GM12878 (cell line): ENCODE measurements at regions not wholly inside any gene's neighbourhood (a gene's known extent, or its start where the extent isn't known, plus 50 kb on each side); places are given as distances from the start of the nearest gene placed in this dataset.

Experiments used
- ATAC-seq: fragments of 200-7000 bp; cut with Tn5 transposase; 3 replicates; pipeline ENCODE4 v1.9.1; 2020; ENCODE audit warnings: mild to moderate bottlenecking, moderate library complexity
- BruUV-seq: library from RNA; stranded (reverse); fragments of 400-500 nt; replicated peaks from 2 replicates; lab custom pipeline; 2021; lab: Mats Ljungman, UMichigan
- CTCF ChIA-PET: fragments of 300-600 bp; sonication (Branson Sonifier 250); formaldehyde crosslinking; extraction: SDS; loops from one replicate; lab custom pipeline; 2021; ENCODE audit warnings: inconsistent platforms; lab: Yijun Ruan, JAX
- POLR2A ChIA-PET: fragments of 350-600 bp; formaldehyde crosslinking; extraction: SDS; loops from one replicate; lab custom pipeline; 2021; ENCODE audit warnings: inconsistent platforms; lab: Charles Lee
- RAD21 ChIA-PET: fragments of 300-600 bp; sonication (Branson Sonifier 250); formaldehyde crosslinking; loops from one replicate; lab custom pipeline; 2023; ENCODE audit warnings: antibody characterized with exemption; ENCODE audit not compliant: unreplicated experiment; lab: Charles Lee
- SMC1A ChIA-PET: fragments of 300-600 bp; sonication (Branson Sonifier 250); formaldehyde crosslinking; loops from one replicate; lab custom pipeline; 2023; ENCODE audit not compliant: unreplicated experiment, uncharacterized antibody; lab: Charles Lee
- DNase-seq: peaks from one replicate; pipeline ENCODE4 v3.0.0-alpha.2; 2011; ENCODE audit warnings: low read depth, low spot score
- FAIRE-seq: peaks from 3 replicates; lab custom pipeline; 2011; peaks lifted over from hg19 to GRCh38; lab: Jason Lieb, UNC
- H2AFZ ChIP-seq: 2 replicates; pipeline ENCODE4 v1.6.0; 2011; ENCODE audit warnings: low read depth, low read length, control low read depth; ENCODE audit not compliant: control insufficient read depth
- H3K27ac ChIP-seq: 2 replicates; pipeline ENCODE4 v1.5.1; 2011; ENCODE audit warnings: control low read depth; ENCODE audit not compliant: control insufficient read depth, insufficient read depth
- H3K27me3 ChIP-seq, 2 experiments: replicated peaks in 1 of 2; 2 replicates each; pipeline versions ENCODE4 v1.6.0 to v1.6.1; 2011; ENCODE audit warnings: low read length in 1 of 2; ENCODE audit not compliant: control insufficient read depth in 2 of 2, insufficient read depth in 2 of 2
- H3K36me3 ChIP-seq, 2 experiments: 2 replicates each; pipeline ENCODE4 v1.5.1; 2011; ENCODE audit warnings: low read length in 1 of 2; ENCODE audit not compliant: control insufficient read depth in 2 of 2, insufficient read depth in 2 of 2
- H3K4me1 ChIP-seq: 2 replicates; pipeline ENCODE4 v1.6.1; 2011; ENCODE audit warnings: mild to moderate bottlenecking, low read length, moderate library complexity, mixed read lengths; ENCODE audit not compliant: control insufficient read depth, insufficient read depth
- H3K4me2 ChIP-seq: 2 replicates; pipeline ENCODE4 v1.6.0; 2011; ENCODE audit warnings: control low read depth; ENCODE audit not compliant: control insufficient read depth, insufficient read depth
- H3K4me3 ChIP-seq: fragments of 200-600 bp; sonication (generic); 2 replicates; pipeline ENCODE4 v1.5.1; 2016
- H3K79me2 ChIP-seq: 2 replicates; pipeline ENCODE4 v1.6.0; 2011; ENCODE audit warnings: low read length; ENCODE audit not compliant: control insufficient read depth, insufficient read depth
- H3K9ac ChIP-seq: 2 replicates; pipeline ENCODE4 v1.8.0; 2011; ENCODE audit warnings: low read length, control low read depth, mixed read lengths; ENCODE audit not compliant: control insufficient read depth, insufficient read depth
- H3K9me3 ChIP-seq: replicated peaks from 3 replicates; pipeline ENCODE4 v1.5.1; 2011; ENCODE audit warnings: mild to moderate bottlenecking, low read length; ENCODE audit not compliant: control insufficient read depth, insufficient read depth
- H4K20me1 ChIP-seq: 2 replicates; pipeline ENCODE4 v1.6.0; 2011; ENCODE audit not compliant: control insufficient read depth, insufficient read depth
- CREB1 ChIP-seq: IDR thresholded peaks from 2 replicates; pipeline ENCODE4 v1.6.1; 2012; ENCODE audit warnings: low read depth, mild to moderate bottlenecking, inconsistent platforms
- IKZF2 ChIP-seq, 2 experiments: fragments of 450-650 bp; IDR thresholded peaks; 2 replicates each; pipeline ENCODE4 v1.6.1; 2017; ENCODE audit warnings: mild to moderate bottlenecking in 2 of 2, moderate library complexity in 2 of 2
- IRF4 ChIP-seq: IDR thresholded peaks from 2 replicates; pipeline ENCODE4 v1.6.1; 2011; ENCODE audit warnings: low read depth, low read length
- KAT2A ChIP-seq: conservative IDR thresholded peaks from 2 replicates; pipeline ENCODE4 v1.6.1; 2011; ENCODE audit warnings: low read depth, low read length; ENCODE audit not compliant: control insufficient read depth
- NFXL1 ChIP-seq: fragments of 450-650 bp; IDR thresholded peaks from 2 replicates; pipeline ENCODE4 v1.6.1; 2017; ENCODE audit warnings: antibody characterized with exemption, mild to moderate bottlenecking, borderline replicate concordance
- NRF1 ChIP-seq: conservative IDR thresholded peaks from 2 replicates; pipeline ENCODE4 v1.6.1; 2011; ENCODE audit warnings: mild to moderate bottlenecking, low read depth, low read length, improper control_type of control experiment
- ZNF24 ChIP-seq: fragments of 450-650 bp; IDR thresholded peaks from 2 replicates; pipeline ENCODE4 v1.6.1; 2017; ENCODE audit warnings: antibody characterized with exemption, mild to moderate bottlenecking
- ZSCAN29 ChIP-seq: fragments of 450-650 bp; IDR thresholded peaks from 2 replicates; pipeline ENCODE4 v1.6.1; 2017; ENCODE audit warnings: mild to moderate bottlenecking, moderate library complexity
- WGBS: methylation state at CpG from one replicate; pipeline ENCODE4 v1.1.6; 2016; ENCODE audit warnings: low lambda C conversion rate; ENCODE audit not compliant: insufficient replicate concordance, insufficient coverage; ENCODE audit errors: missing lambda C conversion rate; 5-methylcytosine and 5-hydroxymethylcytosine counted together
- in situ Hi-C: fragments of 300-500 bp; cut with MboI; formaldehyde crosslinking; loops from 9 replicates; pipeline ENCODE4 v1.14.3; 2018; ENCODE audit warnings: mixed read lengths
- intact Hi-C: fragments of 100-400 bp; cut with micrococcal nuclease; formaldehyde crosslinking; loops from one replicate; pipeline ENCODE4 v1.14.2; 2022; ENCODE audit not compliant: unreplicated experiment
- TF ChIP-seq, protein P1 (sequence below): fragments of 450-650 bp; IDR thresholded peaks from 2 replicates; pipeline ENCODE4 v1.6.1; 2017; ENCODE audit warnings: mild to moderate bottlenecking, moderate library complexity
- TF ChIP-seq, protein P2 (sequence below): fragments of 150-350 bp; IDR thresholded peaks from 2 replicates; pipeline ENCODE4 v1.6.1; 2016; ENCODE audit warnings: low read depth, low read length
- TF ChIP-seq, protein P3 (sequence below): fragments of 450-650 bp; IDR thresholded peaks from 2 replicates; pipeline ENCODE4 v1.6.1; 2014; ENCODE audit warnings: mild to moderate bottlenecking

DNA sequence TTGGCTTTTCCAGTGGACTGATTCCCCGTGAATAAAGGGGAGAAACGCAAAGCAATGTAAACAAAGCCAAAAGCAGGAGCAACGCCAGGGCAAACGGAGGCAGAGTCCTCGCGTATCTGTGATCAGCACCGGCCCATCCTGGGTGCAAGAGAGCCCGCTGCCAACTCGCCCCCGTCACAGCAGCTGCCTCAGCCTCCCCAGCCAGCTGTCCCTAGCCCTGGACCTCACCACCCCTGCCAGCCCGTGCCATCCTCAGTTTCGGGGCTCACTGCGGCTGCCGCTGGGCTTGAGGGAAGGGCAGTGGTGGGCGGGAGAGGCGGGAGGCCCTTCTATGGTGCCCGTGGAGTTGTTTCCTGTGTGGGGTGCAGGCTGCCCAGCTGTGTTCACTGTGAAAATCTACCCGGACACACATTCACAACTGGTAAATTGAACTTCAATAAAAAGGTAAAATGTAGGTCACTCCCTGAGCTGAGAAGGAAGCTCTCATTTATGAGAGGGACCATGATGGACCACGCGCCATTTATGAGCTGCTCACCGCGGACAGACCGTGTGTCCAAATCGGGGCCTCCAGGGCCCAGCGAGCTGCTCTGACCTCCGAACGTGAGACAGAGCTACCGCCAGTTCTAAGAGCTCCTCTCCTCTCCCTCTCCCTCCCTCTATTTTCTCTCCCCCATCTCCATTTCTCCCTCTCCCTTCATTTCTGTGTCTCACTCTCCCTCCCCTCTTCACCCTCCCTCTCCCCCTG is 330.5 kb upstream of the SFSWAP start (continued):
- TF ChIP-seq, protein P1, sequence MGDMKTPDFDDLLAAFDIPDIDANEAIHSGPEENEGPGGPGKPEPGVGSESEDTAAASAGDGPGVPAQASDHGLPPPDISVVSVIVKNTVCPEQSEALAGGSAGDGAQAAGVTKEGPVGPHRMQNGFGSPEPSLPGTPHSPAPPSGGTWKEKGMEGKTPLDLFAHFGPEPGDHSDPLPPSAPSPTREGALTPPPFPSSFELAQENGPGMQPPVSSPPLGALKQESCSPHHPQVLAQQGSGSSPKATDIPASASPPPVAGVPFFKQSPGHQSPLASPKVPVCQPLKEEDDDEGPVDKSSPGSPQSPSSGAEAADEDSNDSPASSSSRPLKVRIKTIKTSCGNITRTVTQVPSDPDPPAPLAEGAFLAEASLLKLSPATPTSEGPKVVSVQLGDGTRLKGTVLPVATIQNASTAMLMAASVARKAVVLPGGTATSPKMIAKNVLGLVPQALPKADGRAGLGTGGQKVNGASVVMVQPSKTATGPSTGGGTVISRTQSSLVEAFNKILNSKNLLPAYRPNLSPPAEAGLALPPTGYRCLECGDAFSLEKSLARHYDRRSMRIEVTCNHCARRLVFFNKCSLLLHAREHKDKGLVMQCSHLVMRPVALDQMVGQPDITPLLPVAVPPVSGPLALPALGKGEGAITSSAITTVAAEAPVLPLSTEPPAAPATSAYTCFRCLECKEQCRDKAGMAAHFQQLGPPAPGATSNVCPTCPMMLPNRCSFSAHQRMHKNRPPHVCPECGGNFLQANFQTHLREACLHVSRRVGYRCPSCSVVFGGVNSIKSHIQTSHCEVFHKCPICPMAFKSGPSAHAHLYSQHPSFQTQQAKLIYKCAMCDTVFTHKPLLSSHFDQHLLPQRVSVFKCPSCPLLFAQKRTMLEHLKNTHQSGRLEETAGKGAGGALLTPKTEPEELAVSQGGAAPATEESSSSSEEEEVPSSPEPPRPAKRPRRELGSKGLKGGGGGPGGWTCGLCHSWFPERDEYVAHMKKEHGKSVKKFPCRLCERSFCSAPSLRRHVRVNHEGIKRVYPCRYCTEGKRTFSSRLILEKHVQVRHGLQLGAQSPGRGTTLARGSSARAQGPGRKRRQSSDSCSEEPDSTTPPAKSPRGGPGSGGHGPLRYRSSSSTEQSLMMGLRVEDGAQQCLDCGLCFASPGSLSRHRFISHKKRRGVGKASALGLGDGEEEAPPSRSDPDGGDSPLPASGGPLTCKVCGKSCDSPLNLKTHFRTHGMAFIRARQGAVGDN = no peak
- no peak for TF ChIP-seq ZSCAN29
- no peak for TF ChIP-seq ZNF24
- no peak for TF ChIP-seq IKZF2 (IDR thresholded peaks at IDR 0.05)

DNA sequence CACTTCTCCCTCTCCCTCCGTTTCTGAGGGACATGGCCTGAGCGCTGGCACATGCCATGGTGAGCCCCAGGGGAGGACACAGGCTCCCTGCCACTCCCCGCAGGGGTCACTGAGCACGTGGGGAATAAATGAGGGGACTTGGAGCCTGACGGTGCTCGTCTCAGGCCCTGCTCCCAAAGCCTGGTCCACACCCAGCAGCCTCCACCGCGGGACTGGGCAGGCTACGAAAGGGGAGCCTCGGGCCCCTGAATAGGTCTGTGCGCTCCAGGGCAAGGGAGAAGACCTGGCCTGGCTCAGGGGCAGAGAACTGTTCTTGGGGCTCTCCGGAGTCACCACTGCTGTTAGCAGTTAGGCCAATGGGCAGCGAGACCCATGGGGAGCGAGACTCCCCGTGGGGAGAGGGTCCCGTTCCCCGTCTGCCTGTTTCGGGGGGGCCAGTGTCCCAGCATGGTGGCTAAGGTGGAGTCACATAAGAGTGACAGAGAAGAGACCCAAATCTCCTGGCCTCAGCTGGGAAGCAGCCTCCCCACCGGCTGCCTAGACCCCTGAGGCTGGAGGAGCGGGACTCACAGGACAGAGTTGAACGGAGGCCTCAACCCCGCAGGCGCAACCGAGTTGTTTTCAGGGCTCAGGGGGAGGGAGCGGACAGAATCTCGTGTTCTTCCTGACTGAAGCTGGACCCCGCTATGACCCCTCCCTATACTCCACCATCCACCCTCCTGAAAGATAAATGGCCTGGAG is 329.8 kb upstream of the SFSWAP start:
- 18% methylated on average over 24 of the region's 27 CpGs for WGBS
- no peak for FAIRE-seq
- Histone ChIP-seq H3K9ac (no peak overlapping the region), H3K4me2 (no peak overlapping the region), H3K9me3 (no peaks in the 10 kb centered on the region; the same call in 2 of the 3 replicates), H3K27me3 (no peaks in the 10 kb centered on the region; a peak in 1 of 4 replicates), H4K20me1 (no peaks in the 10 kb centered on the region), H2AFZ (no peak overlapping the region), H3K36me3 (no peaks in the 10 kb centered on the region), H3K27ac (no peak overlapping the region), H3K79me2 (no peaks in the 10 kb centered on the region), H3K4me3 (no peak overlapping the region), H3K4me1 (no peaks in the 10 kb centered on the region)
- no peak for DNase-seq
- no peak for ATAC-seq
- intact Hi-C loops = no loop called here
- ChIA-PET SMC1A (no interaction called here), CTCF (no interaction called here), POLR2A (no interaction called here), RAD21 (no interaction called here)
- in situ Hi-C loops = no loop called here
- BruUV-seq = no TSS peak
- TF ChIP-seq, protein P2, sequence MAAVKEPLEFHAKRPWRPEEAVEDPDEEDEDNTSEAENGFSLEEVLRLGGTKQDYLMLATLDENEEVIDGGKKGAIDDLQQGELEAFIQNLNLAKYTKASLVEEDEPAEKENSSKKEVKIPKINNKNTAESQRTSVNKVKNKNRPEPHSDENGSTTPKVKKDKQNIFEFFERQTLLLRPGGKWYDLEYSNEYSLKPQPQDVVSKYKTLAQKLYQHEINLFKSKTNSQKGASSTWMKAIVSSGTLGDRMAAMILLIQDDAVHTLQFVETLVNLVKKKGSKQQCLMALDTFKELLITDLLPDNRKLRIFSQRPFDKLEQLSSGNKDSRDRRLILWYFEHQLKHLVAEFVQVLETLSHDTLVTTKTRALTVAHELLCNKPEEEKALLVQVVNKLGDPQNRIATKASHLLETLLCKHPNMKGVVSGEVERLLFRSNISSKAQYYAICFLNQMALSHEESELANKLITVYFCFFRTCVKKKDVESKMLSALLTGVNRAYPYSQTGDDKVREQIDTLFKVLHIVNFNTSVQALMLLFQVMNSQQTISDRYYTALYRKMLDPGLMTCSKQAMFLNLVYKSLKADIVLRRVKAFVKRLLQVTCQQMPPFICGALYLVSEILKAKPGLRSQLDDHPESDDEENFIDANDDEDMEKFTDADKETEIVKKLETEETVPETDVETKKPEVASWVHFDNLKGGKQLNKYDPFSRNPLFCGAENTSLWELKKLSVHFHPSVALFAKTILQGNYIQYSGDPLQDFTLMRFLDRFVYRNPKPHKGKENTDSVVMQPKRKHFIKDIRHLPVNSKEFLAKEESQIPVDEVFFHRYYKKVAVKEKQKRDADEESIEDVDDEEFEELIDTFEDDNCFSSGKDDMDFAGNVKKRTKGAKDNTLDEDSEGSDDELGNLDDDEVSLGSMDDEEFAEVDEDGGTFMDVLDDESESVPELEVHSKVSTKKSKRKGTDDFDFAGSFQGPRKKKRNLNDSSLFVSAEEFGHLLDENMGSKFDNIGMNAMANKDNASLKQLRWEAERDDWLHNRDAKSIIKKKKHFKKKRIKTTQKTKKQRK = no peak
- no peak for TF ChIP-seq IRF4
- TF ChIP-seq NFXL1 = no peak
- no peak for TF ChIP-seq CREB1
- TF ChIP-seq, protein P3, sequence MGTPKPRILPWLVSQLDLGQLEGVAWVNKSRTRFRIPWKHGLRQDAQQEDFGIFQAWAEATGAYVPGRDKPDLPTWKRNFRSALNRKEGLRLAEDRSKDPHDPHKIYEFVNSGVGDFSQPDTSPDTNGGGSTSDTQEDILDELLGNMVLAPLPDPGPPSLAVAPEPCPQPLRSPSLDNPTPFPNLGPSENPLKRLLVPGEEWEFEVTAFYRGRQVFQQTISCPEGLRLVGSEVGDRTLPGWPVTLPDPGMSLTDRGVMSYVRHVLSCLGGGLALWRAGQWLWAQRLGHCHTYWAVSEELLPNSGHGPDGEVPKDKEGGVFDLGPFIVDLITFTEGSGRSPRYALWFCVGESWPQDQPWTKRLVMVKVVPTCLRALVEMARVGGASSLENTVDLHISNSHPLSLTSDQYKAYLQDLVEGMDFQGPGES = no peak
- no peak for TF ChIP-seq NRF1
- TF ChIP-seq KAT2A = no peak
- no peak for TF ChIP-seq ZNF24
